ENCODE measurements at regions not wholly inside any gene's neighbourhood (a gene's known extent, or its start where the extent isn't known, plus 50 kb on each side); places are given as distances from the start of the nearest gene placed in this dataset.

GRCh38 chr10:124286621-124287020, 132.1 kb downstream of the OAT start:
- no CpG with 5 or more reads among the region's 1 CpG for WGBS (ENCODE audit: extremely low coverage, insufficient read length, low lambda C conversion rate)
- Mint-ChIP-seq H3K9me3 (no peaks in the 10 kb centered on the region), H3K27me3 (ENCODE audit: low read depth) (peaks cover 5% of the 10 kb centered on the region), H3K27ac (no peak overlapping the region), H3K36me3 (ENCODE audit: insufficient read depth in 1 of 3, low read depth in 3 of 3) (no peaks in the 10 kb centered on the region), H3K4me1 (no peaks in the 10 kb centered on the region), H3K4me3 (no peak overlapping the region)
- no peak overlapping the region for H3K4me2 ChIP-seq (ENCODE audit: insufficient read depth, insufficient read length, low read length)
- H3K14ac ChIP-seq (ENCODE audit: insufficient read depth, low read length) = no peak overlapping the region
- H2BK20ac ChIP-seq (ENCODE audit: low read depth, low read length, poor library complexity, severe bottlenecking) = no peak overlapping the region
- no peak overlapping the region for H3K18ac ChIP-seq (ENCODE audit: insufficient read length, low read depth, low read length)
- H2BK5ac ChIP-seq (ENCODE audit: insufficient read length, low read length) = no peak overlapping the region
- H3K4ac ChIP-seq (ENCODE audit: low read depth, low read length) = no peak overlapping the region
- no peaks in the 10 kb centered on the region for H3K23me2 ChIP-seq (ENCODE audit: insufficient read length, low read depth, low read length, poor library complexity, severe bottlenecking)
- H3K4me1 ChIP-seq (ENCODE audit: insufficient read depth, low read length) = no peaks in the 10 kb centered on the region
- no peak overlapping the region for H4K5ac ChIP-seq (ENCODE audit: insufficient read length, low read depth, low read length)
- no peak overlapping the region for H3K56ac ChIP-seq (ENCODE audit: insufficient read length, low read depth, low read length)
- no peak for TF ChIP-seq CTCF (conservative IDR thresholded peaks at IDR 0.05)
- H3K23ac ChIP-seq (ENCODE audit: insufficient read length, low read depth, low read length) = no peak overlapping the region
- H3T11ph ChIP-seq (ENCODE audit: low read length) = no peak overlapping the region
- no peak overlapping the region for H2AK5ac ChIP-seq (ENCODE audit: insufficient read length, low read length)
- H2BK12ac ChIP-seq (ENCODE audit: insufficient read length, low read depth, low read length) = no peak overlapping the region
- H3K79me1 ChIP-seq (ENCODE audit: insufficient read depth, low read depth, low read length, poor library complexity, severe bottlenecking) = no peaks in the 10 kb centered on the region
- H2BK120ac ChIP-seq (ENCODE audit: low read depth, low read length, poor library complexity, severe bottlenecking) = no peak overlapping the region
- H3K79me2 ChIP-seq (ENCODE audit: insufficient read depth, low read length) = no peaks in the 10 kb centered on the region
- no peak overlapping the region for H2AFZ ChIP-seq (ENCODE audit: low read length)
- no peak overlapping the region for H3K27ac ChIP-seq (ENCODE audit: insufficient read length, low read depth, low read length)
- H4K20me1 ChIP-seq (ENCODE audit: control insufficient read depth, insufficient read depth, insufficient read length) = no peaks in the 10 kb centered on the region
- DNase-seq = no peak
- no peak overlapping the region for H2BK15ac ChIP-seq (ENCODE audit: low read depth, low read length)
- H4K8ac ChIP-seq (replicated peaks; ENCODE audit: insufficient read length, low read depth, low read length) = no peak overlapping the region
- H3K9me3 ChIP-seq (ENCODE audit: control insufficient read depth, low read depth, low read length) = no peaks in the 10 kb centered on the region
- H3K9ac ChIP-seq (ENCODE audit: extremely low read depth, insufficient read length, low read length) = no peak overlapping the region
- no peaks in the 10 kb centered on the region for H3K27me3 ChIP-seq (ENCODE audit: insufficient read depth, low read length)
- H4K91ac ChIP-seq (ENCODE audit: insufficient read length, low read depth, low read length) = no peak overlapping the region
